GM12878 (cell line): ENCODE measurements at regions not wholly inside any gene's neighbourhood (a gene's known extent, or its start where the extent isn't known, plus 50 kb on each side); places are given as distances from the start of the nearest gene placed in this dataset.

Experiments used
- ATAC-seq: fragments of 200-7000 bp; cut with Tn5 transposase; 3 replicates; pipeline ENCODE4 v1.9.1; 2020; ENCODE audit warnings: mild to moderate bottlenecking, moderate library complexity
- BruUV-seq: library from RNA; stranded (reverse); fragments of 400-500 nt; replicated peaks from 2 replicates; lab custom pipeline; 2021; lab: Mats Ljungman, UMichigan
- CTCF ChIA-PET: fragments of 300-600 bp; sonication (Branson Sonifier 250); formaldehyde crosslinking; extraction: SDS; loops from one replicate; lab custom pipeline; 2021; ENCODE audit warnings: inconsistent platforms; lab: Yijun Ruan, JAX
- POLR2A ChIA-PET: fragments of 350-600 bp; formaldehyde crosslinking; extraction: SDS; loops from one replicate; lab custom pipeline; 2021; ENCODE audit warnings: inconsistent platforms; lab: Charles Lee
- RAD21 ChIA-PET: fragments of 300-600 bp; sonication (Branson Sonifier 250); formaldehyde crosslinking; loops from one replicate; lab custom pipeline; 2023; ENCODE audit warnings: antibody characterized with exemption; ENCODE audit not compliant: unreplicated experiment; lab: Charles Lee
- SMC1A ChIA-PET: fragments of 300-600 bp; sonication (Branson Sonifier 250); formaldehyde crosslinking; loops from one replicate; lab custom pipeline; 2023; ENCODE audit not compliant: unreplicated experiment, uncharacterized antibody; lab: Charles Lee
- DNase-seq: peaks from one replicate; pipeline ENCODE4 v3.0.0-alpha.2; 2011; ENCODE audit warnings: low read depth, low spot score
- FAIRE-seq: peaks from 3 replicates; lab custom pipeline; 2011; peaks lifted over from hg19 to GRCh38; lab: Jason Lieb, UNC
- H2AFZ ChIP-seq: 2 replicates; pipeline ENCODE4 v1.6.0; 2011; ENCODE audit warnings: low read depth, low read length, control low read depth; ENCODE audit not compliant: control insufficient read depth
- H3K27ac ChIP-seq: 2 replicates; pipeline ENCODE4 v1.5.1; 2011; ENCODE audit warnings: control low read depth; ENCODE audit not compliant: control insufficient read depth, insufficient read depth
- H3K27me3 ChIP-seq, 2 experiments: replicated peaks in 1 of 2; 2 replicates each; pipeline versions ENCODE4 v1.6.0 to v1.6.1; 2011; ENCODE audit warnings: low read length in 1 of 2; ENCODE audit not compliant: control insufficient read depth in 2 of 2, insufficient read depth in 2 of 2
- H3K36me3 ChIP-seq, 2 experiments: 2 replicates each; pipeline ENCODE4 v1.5.1; 2011; ENCODE audit warnings: low read length in 1 of 2; ENCODE audit not compliant: control insufficient read depth in 2 of 2, insufficient read depth in 2 of 2
- H3K4me1 ChIP-seq: 2 replicates; pipeline ENCODE4 v1.6.1; 2011; ENCODE audit warnings: mild to moderate bottlenecking, low read length, moderate library complexity, mixed read lengths; ENCODE audit not compliant: control insufficient read depth, insufficient read depth
- H3K4me2 ChIP-seq: 2 replicates; pipeline ENCODE4 v1.6.0; 2011; ENCODE audit warnings: control low read depth; ENCODE audit not compliant: control insufficient read depth, insufficient read depth
- H3K4me3 ChIP-seq: fragments of 200-600 bp; sonication (generic); 2 replicates; pipeline ENCODE4 v1.5.1; 2016
- H3K79me2 ChIP-seq: 2 replicates; pipeline ENCODE4 v1.6.0; 2011; ENCODE audit warnings: low read length; ENCODE audit not compliant: control insufficient read depth, insufficient read depth
- H3K9ac ChIP-seq: 2 replicates; pipeline ENCODE4 v1.8.0; 2011; ENCODE audit warnings: low read length, control low read depth, mixed read lengths; ENCODE audit not compliant: control insufficient read depth, insufficient read depth
- H3K9me3 ChIP-seq: replicated peaks from 3 replicates; pipeline ENCODE4 v1.5.1; 2011; ENCODE audit warnings: mild to moderate bottlenecking, low read length; ENCODE audit not compliant: control insufficient read depth, insufficient read depth
- H4K20me1 ChIP-seq: 2 replicates; pipeline ENCODE4 v1.6.0; 2011; ENCODE audit not compliant: control insufficient read depth, insufficient read depth
- ATF7 ChIP-seq: fragments of 450-650 bp; IDR thresholded peaks from 2 replicates; pipeline ENCODE4 v1.6.1; 2016; ENCODE audit warnings: low read depth, mild to moderate bottlenecking
- CHD2 ChIP-seq: IDR thresholded peaks from 2 replicates; pipeline ENCODE4 v1.6.1; 2011; ENCODE audit warnings: low read depth, low read length, improper control_type of control experiment, borderline replicate concordance
- HDAC6 ChIP-seq: fragments of 200-600 bp; sonication (generic); IDR thresholded peaks from one replicate; pipeline ENCODE4 v1.8.0; 2017; ENCODE audit warnings: antibody characterized with exemption; ENCODE audit not compliant: unreplicated experiment
- IKZF2 ChIP-seq, 2 experiments: fragments of 450-650 bp; IDR thresholded peaks; 2 replicates each; pipeline ENCODE4 v1.6.1; 2017; ENCODE audit warnings: mild to moderate bottlenecking in 2 of 2, moderate library complexity in 2 of 2
- KAT2A ChIP-seq: conservative IDR thresholded peaks from 2 replicates; pipeline ENCODE4 v1.6.1; 2011; ENCODE audit warnings: low read depth, low read length; ENCODE audit not compliant: control insufficient read depth
- MYC ChIP-seq: IDR thresholded peaks from 2 replicates; pipeline ENCODE4 v1.6.1; 2011; ENCODE audit warnings: mild to moderate bottlenecking, low read length, moderate library complexity, inconsistent platforms; ENCODE audit not compliant: insufficient read depth, insufficient replicate concordance, insufficient read length, severe bottlenecking
- RELA ChIP-seq: fragments of 450-650 bp; IDR thresholded peaks from 2 replicates; pipeline ENCODE4 v1.8.0; 2014; ENCODE audit warnings: borderline replicate concordance; ENCODE audit not compliant: partially characterized antibody
- WGBS: methylation state at CpG from one replicate; pipeline ENCODE4 v1.1.6; 2016; ENCODE audit warnings: low lambda C conversion rate; ENCODE audit not compliant: insufficient replicate concordance, insufficient coverage; ENCODE audit errors: missing lambda C conversion rate; 5-methylcytosine and 5-hydroxymethylcytosine counted together
- in situ Hi-C: fragments of 300-500 bp; cut with MboI; formaldehyde crosslinking; loops from 9 replicates; pipeline ENCODE4 v1.14.3; 2018; ENCODE audit warnings: mixed read lengths
- intact Hi-C: fragments of 100-400 bp; cut with micrococcal nuclease; formaldehyde crosslinking; loops from one replicate; pipeline ENCODE4 v1.14.2; 2022; ENCODE audit not compliant: unreplicated experiment
- TF ChIP-seq, protein P1 (sequence below): fragments of 450-650 bp; IDR thresholded peaks from 2 replicates; pipeline ENCODE4 v1.6.1; 2016; ENCODE audit warnings: mild to moderate bottlenecking
- TF ChIP-seq, protein P2 (sequence below): fragments of 450-650 bp; IDR thresholded peaks from 2 replicates; pipeline ENCODE4 v1.6.1; 2017; ENCODE audit warnings: mild to moderate bottlenecking, moderate library complexity
- TF ChIP-seq, protein P3 (sequence below): IDR thresholded peaks from 2 replicates; pipeline ENCODE4 v1.6.1; 2012; ENCODE audit warnings: improper control_type of control experiment, low read depth, low read length; ENCODE audit not compliant: insufficient replicate concordance
- TF ChIP-seq, protein P4 (sequence below): IDR thresholded peaks from 2 replicates; pipeline ENCODE4 v1.6.1; 2012; ENCODE audit warnings: low read depth, low read length, improper control_type of control experiment

DNA sequence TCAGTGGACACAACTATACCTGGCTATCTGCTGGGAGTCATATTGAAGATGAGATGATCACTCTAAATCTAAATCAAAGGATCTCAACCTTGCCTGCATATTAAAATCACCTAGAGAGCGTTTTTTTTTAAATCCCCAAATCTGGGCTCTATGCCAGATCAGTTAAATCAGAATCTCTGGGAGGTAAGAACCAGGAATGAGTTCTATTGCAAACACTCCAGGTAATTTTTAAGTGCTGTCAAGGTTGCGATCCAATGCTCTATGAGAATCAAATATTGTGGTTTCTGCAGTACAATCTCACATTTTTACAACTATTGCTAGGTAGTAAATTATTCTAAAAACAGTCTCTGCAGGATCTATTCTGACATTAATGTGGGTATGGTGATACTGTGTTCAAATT, 202.3 kb upstream of the OR13F1 start (continued):
- TF ChIP-seq, protein P1, sequence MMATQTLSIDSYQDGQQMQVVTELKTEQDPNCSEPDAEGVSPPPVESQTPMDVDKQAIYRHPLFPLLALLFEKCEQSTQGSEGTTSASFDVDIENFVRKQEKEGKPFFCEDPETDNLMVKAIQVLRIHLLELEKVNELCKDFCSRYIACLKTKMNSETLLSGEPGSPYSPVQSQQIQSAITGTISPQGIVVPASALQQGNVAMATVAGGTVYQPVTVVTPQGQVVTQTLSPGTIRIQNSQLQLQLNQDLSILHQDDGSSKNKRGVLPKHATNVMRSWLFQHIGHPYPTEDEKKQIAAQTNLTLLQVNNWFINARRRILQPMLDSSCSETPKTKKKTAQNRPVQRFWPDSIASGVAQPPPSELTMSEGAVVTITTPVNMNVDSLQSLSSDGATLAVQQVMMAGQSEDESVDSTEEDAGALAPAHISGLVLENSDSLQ, result no peak

DNA sequence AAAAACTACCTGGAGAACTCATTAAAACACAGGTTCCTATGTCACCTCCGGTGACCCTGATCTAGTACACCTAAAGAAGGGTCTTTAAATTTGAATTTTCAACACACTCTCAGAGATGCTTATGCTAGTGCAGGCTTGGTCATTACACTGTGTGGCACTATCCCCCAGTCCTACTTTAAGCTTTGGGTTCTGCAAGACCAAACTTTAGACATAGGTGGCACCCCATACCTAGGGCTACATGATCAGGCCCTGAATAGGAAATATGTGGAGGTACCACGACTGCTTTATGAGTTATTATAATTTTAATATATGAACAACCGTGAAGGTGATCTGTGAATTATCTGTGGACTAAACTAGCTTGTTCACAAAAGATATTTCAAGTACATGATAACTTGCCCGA, 201.3 kb upstream of the OR13F1 start:
- H3K36me3 ChIP-seq, result no peaks in the 10 kb centered on the region
- H3K4me2 ChIP-seq, result no peak overlapping the region
- SMC1A ChIA-PET, result no interaction called here
- no peak overlapping the region for H3K9ac ChIP-seq
- no peak overlapping the region for H3K27ac ChIP-seq
- BruUV-seq, result no TSS peak
- DNase-seq (no peak), ATAC-seq (no peak), FAIRE-seq (no peak)
- H3K79me2 ChIP-seq, result no peaks in the 10 kb centered on the region
- no peaks in the 10 kb centered on the region for H3K4me1 ChIP-seq
- POLR2A ChIA-PET, result no interaction called here
- in situ Hi-C loops, result no loop called here
- no peaks in the 10 kb centered on the region for H3K27me3 ChIP-seq
- no peak overlapping the region for H2AFZ ChIP-seq
- WGBS, result 27% methylated on average over 4 of the region's 4 CpGs
- intact Hi-C loops, result no loop called here
- H4K20me1 ChIP-seq, result no peaks in the 10 kb centered on the region
- H3K4me3 ChIP-seq, result no peak overlapping the region
- RAD21 ChIA-PET, result no interaction called here
- CTCF ChIA-PET, result no interaction called here
- no peaks in the 10 kb centered on the region for H3K9me3 ChIP-seq
- TF ChIP-seq, protein P2, sequence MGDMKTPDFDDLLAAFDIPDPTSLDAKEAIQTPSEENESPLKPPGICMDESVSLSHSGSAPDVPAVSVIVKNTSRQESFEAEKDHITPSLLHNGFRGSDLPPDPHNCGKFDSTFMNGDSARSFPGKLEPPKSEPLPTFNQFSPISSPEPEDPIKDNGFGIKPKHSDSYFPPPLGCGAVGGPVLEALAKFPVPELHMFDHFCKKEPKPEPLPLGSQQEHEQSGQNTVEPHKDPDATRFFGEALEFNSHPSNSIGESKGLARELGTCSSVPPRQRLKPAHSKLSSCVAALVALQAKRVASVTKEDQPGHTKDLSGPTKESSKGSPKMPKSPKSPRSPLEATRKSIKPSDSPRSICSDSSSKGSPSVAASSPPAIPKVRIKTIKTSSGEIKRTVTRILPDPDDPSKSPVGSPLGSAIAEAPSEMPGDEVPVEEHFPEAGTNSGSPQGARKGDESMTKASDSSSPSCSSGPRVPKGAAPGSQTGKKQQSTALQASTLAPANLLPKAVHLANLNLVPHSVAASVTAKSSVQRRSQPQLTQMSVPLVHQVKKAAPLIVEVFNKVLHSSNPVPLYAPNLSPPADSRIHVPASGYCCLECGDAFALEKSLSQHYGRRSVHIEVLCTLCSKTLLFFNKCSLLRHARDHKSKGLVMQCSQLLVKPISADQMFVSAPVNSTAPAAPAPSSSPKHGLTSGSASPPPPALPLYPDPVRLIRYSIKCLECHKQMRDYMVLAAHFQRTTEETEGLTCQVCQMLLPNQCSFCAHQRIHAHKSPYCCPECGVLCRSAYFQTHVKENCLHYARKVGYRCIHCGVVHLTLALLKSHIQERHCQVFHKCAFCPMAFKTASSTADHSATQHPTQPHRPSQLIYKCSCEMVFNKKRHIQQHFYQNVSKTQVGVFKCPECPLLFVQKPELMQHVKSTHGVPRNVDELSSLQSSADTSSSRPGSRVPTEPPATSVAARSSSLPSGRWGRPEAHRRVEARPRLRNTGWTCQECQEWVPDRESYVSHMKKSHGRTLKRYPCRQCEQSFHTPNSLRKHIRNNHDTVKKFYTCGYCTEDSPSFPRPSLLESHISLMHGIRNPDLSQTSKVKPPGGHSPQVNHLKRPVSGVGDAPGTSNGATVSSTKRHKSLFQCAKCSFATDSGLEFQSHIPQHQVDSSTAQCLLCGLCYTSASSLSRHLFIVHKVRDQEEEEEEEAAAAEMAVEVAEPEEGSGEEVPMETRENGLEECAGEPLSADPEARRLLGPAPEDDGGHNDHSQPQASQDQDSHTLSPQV, result no peak
- TF ChIP-seq, protein P3, sequence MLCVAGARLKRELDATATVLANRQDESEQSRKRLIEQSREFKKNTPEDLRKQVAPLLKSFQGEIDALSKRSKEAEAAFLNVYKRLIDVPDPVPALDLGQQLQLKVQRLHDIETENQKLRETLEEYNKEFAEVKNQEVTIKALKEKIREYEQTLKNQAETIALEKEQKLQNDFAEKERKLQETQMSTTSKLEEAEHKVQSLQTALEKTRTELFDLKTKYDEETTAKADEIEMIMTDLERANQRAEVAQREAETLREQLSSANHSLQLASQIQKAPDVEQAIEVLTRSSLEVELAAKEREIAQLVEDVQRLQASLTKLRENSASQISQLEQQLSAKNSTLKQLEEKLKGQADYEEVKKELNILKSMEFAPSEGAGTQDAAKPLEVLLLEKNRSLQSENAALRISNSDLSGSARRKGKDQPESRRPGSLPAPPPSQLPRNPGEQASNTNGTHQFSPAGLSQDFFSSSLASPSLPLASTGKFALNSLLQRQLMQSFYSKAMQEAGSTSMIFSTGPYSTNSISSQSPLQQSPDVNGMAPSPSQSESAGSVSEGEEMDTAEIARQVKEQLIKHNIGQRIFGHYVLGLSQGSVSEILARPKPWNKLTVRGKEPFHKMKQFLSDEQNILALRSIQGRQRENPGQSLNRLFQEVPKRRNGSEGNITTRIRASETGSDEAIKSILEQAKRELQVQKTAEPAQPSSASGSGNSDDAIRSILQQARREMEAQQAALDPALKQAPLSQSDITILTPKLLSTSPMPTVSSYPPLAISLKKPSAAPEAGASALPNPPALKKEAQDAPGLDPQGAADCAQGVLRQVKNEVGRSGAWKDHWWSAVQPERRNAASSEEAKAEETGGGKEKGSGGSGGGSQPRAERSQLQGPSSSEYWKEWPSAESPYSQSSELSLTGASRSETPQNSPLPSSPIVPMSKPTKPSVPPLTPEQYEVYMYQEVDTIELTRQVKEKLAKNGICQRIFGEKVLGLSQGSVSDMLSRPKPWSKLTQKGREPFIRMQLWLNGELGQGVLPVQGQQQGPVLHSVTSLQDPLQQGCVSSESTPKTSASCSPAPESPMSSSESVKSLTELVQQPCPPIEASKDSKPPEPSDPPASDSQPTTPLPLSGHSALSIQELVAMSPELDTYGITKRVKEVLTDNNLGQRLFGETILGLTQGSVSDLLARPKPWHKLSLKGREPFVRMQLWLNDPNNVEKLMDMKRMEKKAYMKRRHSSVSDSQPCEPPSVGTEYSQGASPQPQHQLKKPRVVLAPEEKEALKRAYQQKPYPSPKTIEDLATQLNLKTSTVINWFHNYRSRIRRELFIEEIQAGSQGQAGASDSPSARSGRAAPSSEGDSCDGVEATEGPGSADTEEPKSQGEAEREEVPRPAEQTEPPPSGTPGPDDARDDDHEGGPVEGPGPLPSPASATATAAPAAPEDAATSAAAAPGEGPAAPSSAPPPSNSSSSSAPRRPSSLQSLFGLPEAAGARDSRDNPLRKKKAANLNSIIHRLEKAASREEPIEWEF, result no peak
- TF ChIP-seq RELA (no peak), CHD2 (no peak), IKZF2 (IDR thresholded peaks at IDR 0.05) (no peak), MYC (no peak), HDAC6 (no peak), ATF7 (no peak), KAT2A (no peak)
- TF ChIP-seq, protein P4, sequence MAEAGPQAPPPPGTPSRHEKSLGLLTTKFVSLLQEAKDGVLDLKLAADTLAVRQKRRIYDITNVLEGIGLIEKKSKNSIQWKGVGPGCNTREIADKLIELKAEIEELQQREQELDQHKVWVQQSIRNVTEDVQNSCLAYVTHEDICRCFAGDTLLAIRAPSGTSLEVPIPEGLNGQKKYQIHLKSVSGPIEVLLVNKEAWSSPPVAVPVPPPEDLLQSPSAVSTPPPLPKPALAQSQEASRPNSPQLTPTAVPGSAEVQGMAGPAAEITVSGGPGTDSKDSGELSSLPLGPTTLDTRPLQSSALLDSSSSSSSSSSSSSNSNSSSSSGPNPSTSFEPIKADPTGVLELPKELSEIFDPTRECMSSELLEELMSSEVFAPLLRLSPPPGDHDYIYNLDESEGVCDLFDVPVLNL, result no peak
